Prostate gland (tissue), 2 donors: ENCODE measurements at regions not wholly inside any gene's neighbourhood (a gene's known extent, or its start where the extent isn't known, plus 50 kb on each side); places are given as distances from the start of the nearest gene placed in this dataset.

Experiments used
- DNase-seq: peaks from one replicate; pipeline ENCODE4 v3.0.0-alpha.2; 2019; ENCODE audit warnings: low spot score
- H3K27ac ChIP-seq, 2 donors: fragments of 200-600 bp; sonication (generic); 2 replicates each; pipeline ENCODE4 v1.5.1; 2017 to 2019
- H3K27me3 ChIP-seq: fragments of 200-600 bp; sonication (generic); replicated peaks from 2 replicates; pipeline ENCODE4 v1.5.1; 2019; ENCODE audit not compliant: insufficient read depth
- H3K36me3 ChIP-seq, 2 donors: fragments of 200-600 bp; sonication (generic); 1 replicate in 1 of 2; 2 replicates in 1 of 2; pipeline versions ENCODE4 v1.5.1 to v1.8.1; 2017 to 2019
- H3K4me1 ChIP-seq: fragments of 200-600 bp; sonication (generic); replicated peaks from 2 replicates; pipeline ENCODE4 v1.5.1; 2019
- H3K4me3 ChIP-seq, 2 donors: fragments of 200-600 bp; sonication (generic); 2 replicates each; pipeline ENCODE4 v1.5.1; 2017 to 2019
- H3K9me3 ChIP-seq: fragments of 200-600 bp; sonication (generic); 2 replicates; pipeline ENCODE4 v1.5.1; 2017
- POLR2A ChIP-seq: fragments of 450-650 bp; IDR thresholded peaks from one replicate; pipeline ENCODE4 v1.6.1; 2016; ENCODE audit warnings: antibody characterized with exemption, mild to moderate bottlenecking
- POLR2AphosphoS5 ChIP-seq: sonication (generic); formaldehyde crosslinking; IDR thresholded peaks from one replicate; pipeline ENCODE4 v1.6.1; 2017; ENCODE audit warnings: antibody characterized with exemption
- WGBS: methylation state at CpG from one replicate; pipeline ENCODE4 v1.1.5; 2018; 5-methylcytosine and 5-hydroxymethylcytosine counted together
- intact Hi-C: fragments of 100-400 bp; cut with DNase I; formaldehyde crosslinking; loops from one replicate; pipeline ENCODE4 v1.14.2; 2022
- TF ChIP-seq, protein P1 (sequence below), 4 experiments: fragments of 200-600 bp in 2 of 4; fragments of 450-650 bp in 2 of 4; sonication (generic) in 2 of 4; IDR thresholded peaks; 1 replicate in 3 of 4; 2 replicates in 1 of 4; pipeline ENCODE4 v1.5.1; 2016 to 2019; ENCODE audit warnings: antibody characterized with exemption in 4 of 4, mild to moderate bottlenecking in 2 of 4, moderate library complexity in 2 of 4

DNA sequence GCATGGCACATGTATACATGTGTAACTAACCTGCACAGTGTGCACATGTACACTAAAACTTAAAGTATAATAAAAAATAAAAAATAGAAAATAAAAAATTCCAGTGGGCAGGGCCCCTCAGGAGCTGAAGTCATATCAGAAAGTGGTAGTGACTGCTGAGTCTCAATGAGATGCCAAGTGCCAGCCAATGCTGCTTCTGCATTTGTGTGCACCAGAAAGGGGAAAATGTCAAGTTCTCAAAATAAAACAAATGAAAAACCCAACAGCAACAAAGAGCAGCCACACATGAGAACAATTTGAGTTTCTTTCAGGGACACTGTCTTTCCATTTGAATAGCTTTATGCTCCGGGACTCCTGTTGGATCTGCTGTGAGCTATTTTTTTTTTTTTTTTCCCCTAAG is 117.2 kb upstream of the CCDC112 start:
- intact Hi-C loops: no loop called here

DNA sequence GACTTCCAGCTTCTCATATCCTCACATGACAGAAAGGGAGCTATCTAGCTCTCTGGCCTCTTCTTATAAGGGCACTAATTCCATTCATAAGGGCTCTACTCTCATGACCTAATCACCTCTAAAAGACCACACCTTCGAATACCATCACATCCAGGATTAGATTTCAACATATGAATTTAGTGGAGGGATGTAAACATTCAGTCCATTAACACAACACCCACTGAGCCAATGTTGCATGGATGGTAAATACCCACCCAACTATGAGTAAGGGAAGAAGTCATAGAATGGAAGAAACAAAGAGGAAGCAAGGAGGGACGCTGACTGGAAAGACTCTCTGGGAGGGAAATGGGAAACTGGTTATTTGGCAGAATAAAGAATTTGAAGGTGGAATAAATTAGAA is 112.6 kb upstream of the CCDC112 start:
- DNase-seq: no peak

More for the DNA sequence above, 117.2 kb upstream of the CCDC112 start:
- no peak for DNase-seq
- Histone ChIP-seq H3K4me1 (no peaks in the 10 kb centered on the region), H3K27ac (no peak overlapping the region), H3K4me3 (no peak overlapping the region), H3K9me3 (no peaks in the 10 kb centered on the region), H3K36me3 (no peaks in the 10 kb centered on the region), H3K27me3 (no peaks in the 10 kb centered on the region)
- TF ChIP-seq, protein P1, sequence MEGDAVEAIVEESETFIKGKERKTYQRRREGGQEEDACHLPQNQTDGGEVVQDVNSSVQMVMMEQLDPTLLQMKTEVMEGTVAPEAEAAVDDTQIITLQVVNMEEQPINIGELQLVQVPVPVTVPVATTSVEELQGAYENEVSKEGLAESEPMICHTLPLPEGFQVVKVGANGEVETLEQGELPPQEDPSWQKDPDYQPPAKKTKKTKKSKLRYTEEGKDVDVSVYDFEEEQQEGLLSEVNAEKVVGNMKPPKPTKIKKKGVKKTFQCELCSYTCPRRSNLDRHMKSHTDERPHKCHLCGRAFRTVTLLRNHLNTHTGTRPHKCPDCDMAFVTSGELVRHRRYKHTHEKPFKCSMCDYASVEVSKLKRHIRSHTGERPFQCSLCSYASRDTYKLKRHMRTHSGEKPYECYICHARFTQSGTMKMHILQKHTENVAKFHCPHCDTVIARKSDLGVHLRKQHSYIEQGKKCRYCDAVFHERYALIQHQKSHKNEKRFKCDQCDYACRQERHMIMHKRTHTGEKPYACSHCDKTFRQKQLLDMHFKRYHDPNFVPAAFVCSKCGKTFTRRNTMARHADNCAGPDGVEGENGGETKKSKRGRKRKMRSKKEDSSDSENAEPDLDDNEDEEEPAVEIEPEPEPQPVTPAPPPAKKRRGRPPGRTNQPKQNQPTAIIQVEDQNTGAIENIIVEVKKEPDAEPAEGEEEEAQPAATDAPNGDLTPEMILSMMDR (IDR thresholded peaks at IDR 0.05): no peak
- no peak for TF ChIP-seq POLR2AphosphoS5
- no peak for TF ChIP-seq POLR2A
- WGBS: 92% methylated on average over 1 of the region's 1 CpG

DNA sequence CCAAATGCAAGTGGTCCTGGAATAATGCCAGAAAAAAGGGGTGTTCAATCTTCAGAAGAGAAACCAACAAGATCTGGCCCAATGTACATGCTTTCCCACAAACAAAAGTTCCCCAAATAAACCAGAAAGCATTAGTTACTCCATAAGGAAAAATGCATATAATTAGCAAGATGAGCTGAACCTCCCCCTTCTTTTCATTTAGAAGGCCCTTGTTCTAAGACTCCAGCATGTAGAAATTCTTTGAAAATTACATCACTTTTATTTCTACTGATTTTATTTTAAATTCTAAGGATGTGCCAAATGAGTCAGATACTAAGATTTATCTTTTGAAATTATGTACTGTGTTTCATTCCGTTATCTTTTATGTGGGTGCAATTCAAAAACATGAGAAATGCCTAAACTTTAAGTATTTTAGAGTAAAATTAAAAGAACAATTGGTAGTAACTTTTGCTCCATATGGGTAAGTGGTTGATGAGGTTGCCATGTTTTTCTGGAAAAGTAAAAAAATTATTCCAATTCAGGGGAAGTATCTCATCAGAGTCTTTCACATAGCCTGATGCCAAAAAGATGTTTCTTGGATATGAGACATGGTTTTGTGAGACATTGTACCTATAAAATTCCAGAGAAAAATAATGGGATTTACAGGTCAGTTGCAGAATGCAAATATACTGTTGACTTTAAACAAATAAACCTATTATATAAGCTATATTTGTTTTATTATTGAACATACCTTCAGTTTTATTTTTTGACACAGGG is 106.5 kb upstream of the CCDC112 start:
- H3K9me3 ChIP-seq: no peaks in the 10 kb centered on the region
- H3K36me3 ChIP-seq: no peaks in the 10 kb centered on the region
- H3K4me1 ChIP-seq: no peaks in the 10 kb centered on the region
- DNase-seq: no peak
- no peak overlapping the region for H3K27ac ChIP-seq
- TF ChIP-seq POLR2AphosphoS5 (no peak), POLR2A (no peak)
- TF ChIP-seq, protein P1 (IDR thresholded peaks at IDR 0.05): no peak
- WGBS: 85% methylated on average over 1 of the region's 1 CpG
- intact Hi-C loops: no loop called here
- no peaks in the 10 kb centered on the region for H3K27me3 ChIP-seq
- H3K4me3 ChIP-seq: no peak overlapping the region

More for the DNA sequence above, 112.6 kb upstream of the CCDC112 start:
- WGBS: 83% methylated on average over 2 of the region's 2 CpGs
- H3K4me1 ChIP-seq: no peaks in the 10 kb centered on the region
- H3K27ac ChIP-seq: no peak overlapping the region
- H3K36me3 ChIP-seq: no peaks in the 10 kb centered on the region
- intact Hi-C loops: no loop called here
- H3K4me3 ChIP-seq: no peak overlapping the region
- H3K27me3 ChIP-seq: no peaks in the 10 kb centered on the region
- H3K9me3 ChIP-seq: no peaks in the 10 kb centered on the region
- TF ChIP-seq POLR2AphosphoS5 (no peak), POLR2A (no peak)
- TF ChIP-seq, protein P1 (IDR thresholded peaks at IDR 0.05): no peak

DNA sequence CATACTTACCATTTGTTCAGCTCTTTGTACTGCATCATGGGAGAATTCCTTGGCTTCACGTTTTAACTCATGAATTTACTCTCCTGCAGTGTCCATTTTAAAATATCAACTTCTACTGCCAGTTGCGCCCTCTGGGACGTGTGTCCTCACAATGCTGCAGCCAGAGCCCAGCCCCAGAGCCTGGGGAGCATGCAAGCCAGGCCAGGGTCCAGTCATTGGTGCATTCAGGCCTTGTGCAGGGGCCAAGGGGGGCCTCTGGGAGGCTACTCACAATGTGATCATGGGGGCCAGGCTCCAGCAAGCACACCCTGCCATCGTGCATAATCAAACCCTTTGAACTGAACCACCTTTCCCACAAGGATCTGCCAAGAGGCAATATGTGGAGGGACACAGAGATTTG is 105.6 kb upstream of the CCDC112 start:
- TF ChIP-seq, protein P1 (IDR thresholded peaks at IDR 0.05): no peak
- no peak for TF ChIP-seq POLR2AphosphoS5
- TF ChIP-seq POLR2A: no peak
- no peaks in the 10 kb centered on the region for H3K4me1 ChIP-seq
- H3K27me3 ChIP-seq: no peaks in the 10 kb centered on the region
- no peak for DNase-seq
- WGBS: 66% methylated on average over 4 of the region's 4 CpGs
- no peaks in the 10 kb centered on the region for H3K36me3 ChIP-seq
- intact Hi-C loops: no loop called here
- no peaks in the 10 kb centered on the region for H3K9me3 ChIP-seq
- no peak overlapping the region for H3K4me3 ChIP-seq
- no peak overlapping the region for H3K27ac ChIP-seq

DNA sequence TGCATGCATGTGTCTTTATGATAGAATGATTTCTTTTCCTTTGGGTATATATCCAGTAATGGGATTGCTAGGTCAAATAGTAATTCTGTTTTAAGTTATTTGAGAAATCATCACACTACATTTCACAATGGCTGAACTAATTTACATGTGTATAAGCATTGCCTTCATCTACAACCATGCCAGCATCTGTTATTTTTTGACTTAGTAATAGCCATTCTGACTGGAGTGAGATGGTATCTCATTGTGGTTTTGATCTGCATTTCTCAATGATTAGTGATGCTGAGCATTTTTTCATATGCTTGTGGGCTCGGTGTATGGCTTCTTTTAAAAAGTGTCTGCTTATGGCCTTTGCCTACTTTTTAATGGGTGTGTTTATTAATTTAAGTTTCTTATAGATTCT is 102.3 kb upstream of the CCDC112 start:
- H3K27ac ChIP-seq: no peak overlapping the region
- no peak overlapping the region for H3K4me3 ChIP-seq
- no peaks in the 10 kb centered on the region for H3K27me3 ChIP-seq
- no peak for DNase-seq
- no peaks in the 10 kb centered on the region for H3K9me3 ChIP-seq
- intact Hi-C loops: no loop called here
- H3K36me3 ChIP-seq: no peaks in the 10 kb centered on the region
- 89% methylated on average over 1 of the region's 1 CpG for WGBS
- TF ChIP-seq, protein P1 (IDR thresholded peaks at IDR 0.05): no peak
- TF ChIP-seq POLR2AphosphoS5 (no peak), POLR2A (no peak)
- H3K4me1 ChIP-seq: no peaks in the 10 kb centered on the region
